ENCODE measurements at regions not wholly inside any gene's neighbourhood (a gene's known extent, or its start where the extent isn't known, plus 50 kb on each side); places are given as distances from the start of the nearest gene placed in this dataset.

DNA sequence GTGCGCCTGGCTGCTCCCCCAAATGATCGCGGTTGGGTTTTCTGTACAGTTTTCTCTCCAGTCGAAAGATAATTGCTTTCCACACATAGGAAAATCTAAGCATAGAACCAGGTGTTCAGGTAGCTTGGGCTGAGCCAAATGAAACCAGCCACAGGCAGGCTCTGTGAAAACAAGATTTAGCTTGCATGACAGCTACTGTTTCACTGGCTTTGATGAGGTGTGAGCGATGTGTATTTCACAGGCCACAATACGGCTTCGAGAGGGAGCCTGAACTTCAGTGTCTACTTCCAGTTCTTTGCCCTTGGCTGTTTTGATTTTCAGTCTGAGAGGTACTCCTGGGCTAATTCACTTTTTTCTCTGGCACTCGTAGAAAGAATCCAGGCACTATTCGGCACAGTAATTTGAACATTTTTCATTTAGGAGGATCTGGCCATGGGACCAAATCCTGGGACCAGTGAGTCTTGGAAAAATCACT is 110.5 kb downstream of the JCAD start:
- TF ChIP-seq, protein P1, sequence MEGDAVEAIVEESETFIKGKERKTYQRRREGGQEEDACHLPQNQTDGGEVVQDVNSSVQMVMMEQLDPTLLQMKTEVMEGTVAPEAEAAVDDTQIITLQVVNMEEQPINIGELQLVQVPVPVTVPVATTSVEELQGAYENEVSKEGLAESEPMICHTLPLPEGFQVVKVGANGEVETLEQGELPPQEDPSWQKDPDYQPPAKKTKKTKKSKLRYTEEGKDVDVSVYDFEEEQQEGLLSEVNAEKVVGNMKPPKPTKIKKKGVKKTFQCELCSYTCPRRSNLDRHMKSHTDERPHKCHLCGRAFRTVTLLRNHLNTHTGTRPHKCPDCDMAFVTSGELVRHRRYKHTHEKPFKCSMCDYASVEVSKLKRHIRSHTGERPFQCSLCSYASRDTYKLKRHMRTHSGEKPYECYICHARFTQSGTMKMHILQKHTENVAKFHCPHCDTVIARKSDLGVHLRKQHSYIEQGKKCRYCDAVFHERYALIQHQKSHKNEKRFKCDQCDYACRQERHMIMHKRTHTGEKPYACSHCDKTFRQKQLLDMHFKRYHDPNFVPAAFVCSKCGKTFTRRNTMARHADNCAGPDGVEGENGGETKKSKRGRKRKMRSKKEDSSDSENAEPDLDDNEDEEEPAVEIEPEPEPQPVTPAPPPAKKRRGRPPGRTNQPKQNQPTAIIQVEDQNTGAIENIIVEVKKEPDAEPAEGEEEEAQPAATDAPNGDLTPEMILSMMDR (IDR thresholded peaks at IDR 0.05), result no peak
- TF ChIP-seq EP300 (IDR thresholded peaks at IDR 0.05), result no peak
